Transverse colon (tissue), 4 donors: ENCODE measurements at regions not wholly inside any gene's neighbourhood (a gene's known extent, or its start where the extent isn't known, plus 50 kb on each side); places are given as distances from the start of the nearest gene placed in this dataset.

Experiments
- POLR2A ChIP-seq: fragments of 450-650 bp; IDR thresholded peaks from one replicate; pipeline ENCODE4 v1.6.1; 2016; ENCODE audit warnings: antibody characterized with exemption, mild to moderate bottlenecking, moderate library complexity
- POLR2AphosphoS5 ChIP-seq, 3 donors: sonication (generic); formaldehyde crosslinking; IDR thresholded peaks; one replicate each; pipeline ENCODE4 v1.6.1; 2016; ENCODE audit warnings: antibody characterized with exemption in 3 of 3
- TF ChIP-seq, protein P1 (sequence below), 5 experiments: fragments of 200-600 bp in 3 of 5; fragments of 450-650 bp in 2 of 5; sonication (generic) in 3 of 5; IDR thresholded peaks; 1 replicate in 2 of 5; 2 replicates in 3 of 5; pipeline ENCODE4 v1.5.1; 2016 to 2017; ENCODE audit warnings: antibody characterized with exemption in 5 of 5, inconsistent platforms in 3 of 5, mild to moderate bottlenecking in 2 of 5, moderate library complexity in 1 of 5

DNA sequence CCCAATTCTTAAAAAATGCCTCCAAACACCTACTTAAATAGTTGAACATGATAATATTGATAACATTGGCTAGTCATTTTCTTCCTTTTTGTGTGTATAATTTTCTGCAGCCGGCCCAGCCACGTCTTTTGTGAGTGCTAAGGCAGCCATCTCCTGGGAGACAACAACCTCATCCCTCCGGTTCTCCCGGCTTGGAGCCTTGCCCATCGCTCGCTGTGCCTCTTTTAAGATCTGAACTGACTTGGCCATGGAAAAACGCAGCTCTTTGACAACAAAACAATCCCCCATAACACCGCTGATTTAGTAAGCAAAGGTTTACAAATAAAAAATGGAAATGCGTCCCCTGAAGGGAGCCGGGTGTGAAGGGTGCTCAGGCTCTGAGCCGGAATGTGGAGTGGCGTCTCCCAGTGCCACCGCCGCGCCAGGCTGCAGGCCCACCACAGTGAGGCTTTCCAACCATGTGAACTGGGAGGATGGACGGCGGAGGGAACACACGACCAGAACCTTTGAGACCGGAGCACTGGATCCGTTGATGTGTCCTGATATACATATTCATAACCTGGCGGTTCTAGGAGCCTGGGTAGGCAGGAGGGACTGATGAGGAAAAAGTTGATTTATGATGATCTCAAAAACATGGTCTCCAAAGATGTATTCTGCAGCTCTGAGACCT is 87.4 kb downstream of the SMIM21 start:
- TF ChIP-seq POLR2A (no peak), POLR2AphosphoS5 (IDR thresholded peaks at IDR 0.05) (no peak)
- TF ChIP-seq, protein P1, sequence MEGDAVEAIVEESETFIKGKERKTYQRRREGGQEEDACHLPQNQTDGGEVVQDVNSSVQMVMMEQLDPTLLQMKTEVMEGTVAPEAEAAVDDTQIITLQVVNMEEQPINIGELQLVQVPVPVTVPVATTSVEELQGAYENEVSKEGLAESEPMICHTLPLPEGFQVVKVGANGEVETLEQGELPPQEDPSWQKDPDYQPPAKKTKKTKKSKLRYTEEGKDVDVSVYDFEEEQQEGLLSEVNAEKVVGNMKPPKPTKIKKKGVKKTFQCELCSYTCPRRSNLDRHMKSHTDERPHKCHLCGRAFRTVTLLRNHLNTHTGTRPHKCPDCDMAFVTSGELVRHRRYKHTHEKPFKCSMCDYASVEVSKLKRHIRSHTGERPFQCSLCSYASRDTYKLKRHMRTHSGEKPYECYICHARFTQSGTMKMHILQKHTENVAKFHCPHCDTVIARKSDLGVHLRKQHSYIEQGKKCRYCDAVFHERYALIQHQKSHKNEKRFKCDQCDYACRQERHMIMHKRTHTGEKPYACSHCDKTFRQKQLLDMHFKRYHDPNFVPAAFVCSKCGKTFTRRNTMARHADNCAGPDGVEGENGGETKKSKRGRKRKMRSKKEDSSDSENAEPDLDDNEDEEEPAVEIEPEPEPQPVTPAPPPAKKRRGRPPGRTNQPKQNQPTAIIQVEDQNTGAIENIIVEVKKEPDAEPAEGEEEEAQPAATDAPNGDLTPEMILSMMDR (IDR thresholded peaks at IDR 0.05): no peak
